ENCODE measurements at regions not wholly inside any gene's neighbourhood (a gene's known extent, or its start where the extent isn't known, plus 50 kb on each side); places are given as distances from the start of the nearest gene placed in this dataset.

DNA sequence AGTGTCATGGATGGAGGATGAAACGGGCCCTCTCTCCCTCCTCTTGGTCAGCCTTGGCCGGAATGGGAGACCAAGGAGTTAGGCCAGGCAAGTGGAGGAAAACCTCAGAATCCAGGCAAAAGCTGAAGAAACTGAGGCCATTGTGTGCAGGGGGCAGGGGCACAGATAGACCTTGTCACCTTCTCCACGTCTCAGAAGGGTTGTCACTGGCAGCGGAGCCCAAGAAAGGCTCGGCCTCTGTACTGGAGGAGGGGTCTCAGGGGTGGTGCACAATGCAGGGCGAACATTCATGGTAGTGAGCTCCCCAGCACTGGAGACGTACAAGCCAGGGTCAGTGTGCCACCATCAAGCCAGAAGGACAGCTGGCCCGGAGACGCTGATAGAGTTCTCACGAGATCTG is 139.5 kb downstream of the CPZ start:
- POLR2A ChIA-PET, result no interaction called here
- Mint-ChIP-seq H3K27ac (no peak overlapping the region), H3K4me3 (no peak overlapping the region), H3K4me1 (no peaks in the 10 kb centered on the region), H3K36me3 (no peaks in the 10 kb centered on the region), H3K27me3 (no peaks in the 10 kb centered on the region), H3K9me3 (peaks cover 0 to 7% (median 4%) of the 10 kb centered on the region in 5 donors)
- no peaks in the 10 kb centered on the region for H3K27me3 ChIP-seq (ENCODE audit: insufficient read depth, low read length, poor library complexity, severe bottlenecking)
- no peak for DNase-seq
- H3K9me3 ChIP-seq (ENCODE audit: low read length), result no peaks in the 10 kb centered on the region
- H3K36me3 ChIP-seq (ENCODE audit: insufficient read depth, low read length), result no peaks in the 10 kb centered on the region
- CTCF ChIA-PET, result no interaction called here
- H3K4me1 ChIP-seq (ENCODE audit: insufficient read depth, low read length), result no peaks in the 10 kb centered on the region
- H3K4me3 ChIP-seq (ENCODE audit: low read length), result no peak overlapping the region
- no peak overlapping the region for H3K27ac ChIP-seq (ENCODE audit: low read depth, low read length)

DNA sequence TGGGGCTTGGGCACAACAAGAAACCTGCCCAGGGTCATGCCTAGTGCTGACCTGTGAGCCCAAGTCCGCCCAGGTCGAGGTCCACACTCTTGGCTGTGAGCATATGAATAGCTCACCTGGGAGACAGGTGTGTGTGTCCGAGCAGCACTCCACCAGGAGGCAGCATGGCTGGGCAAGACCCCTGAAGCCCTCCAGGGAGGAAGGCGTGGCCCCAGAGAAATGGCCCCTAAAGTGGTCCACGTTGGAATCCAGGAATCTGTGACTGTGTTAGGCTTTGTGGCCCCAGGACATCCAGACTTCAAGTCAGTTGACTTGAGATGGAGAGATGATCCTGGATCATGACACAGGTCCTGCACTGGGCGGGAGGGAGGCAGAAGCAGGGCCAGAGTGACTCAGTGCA is 138.8 kb downstream of the CPZ start:
- ChIA-PET POLR2A (no interaction called here), CTCF (no interaction called here)
- no peaks in the 10 kb centered on the region for H3K9me3 ChIP-seq (ENCODE audit: low read length)
- Mint-ChIP-seq H3K27ac (no peak overlapping the region), H3K4me1 (no peaks in the 10 kb centered on the region), H3K27me3 (no peaks in the 10 kb centered on the region), H3K4me3 (no peak overlapping the region), H3K9me3 (peaks cover 0 to 7% (median 4%) of the 10 kb centered on the region in 5 donors), H3K36me3 (no peaks in the 10 kb centered on the region)
- DNase-seq, result no peak
- no peaks in the 10 kb centered on the region for H3K27me3 ChIP-seq (ENCODE audit: insufficient read depth, low read length, poor library complexity, severe bottlenecking)
- H3K4me3 ChIP-seq (ENCODE audit: low read length), result no peak overlapping the region
- no peaks in the 10 kb centered on the region for H3K36me3 ChIP-seq (ENCODE audit: insufficient read depth, low read length)
- no peaks in the 10 kb centered on the region for H3K4me1 ChIP-seq (ENCODE audit: insufficient read depth, low read length)
- no peak overlapping the region for H3K27ac ChIP-seq (ENCODE audit: low read depth, low read length)

GRCh38 chr4:8730681-8731080 is 138.1 kb downstream of the CPZ start:
- H3K4me3 Mint-ChIP-seq, result no peak overlapping the region
- ChIA-PET CTCF (no interaction called here), POLR2A (no interaction called here)
- H3K27ac Mint-ChIP-seq, result no peak overlapping the region
- H3K9me3 Mint-ChIP-seq, result peaks cover 0 to 7% (median 4%) of the 10 kb centered on the region in 5 donors
- DNase-seq, result no peak
- H3K4me3 ChIP-seq (ENCODE audit: low read length), result no peak overlapping the region
- no peaks in the 10 kb centered on the region for H3K4me1 ChIP-seq (ENCODE audit: insufficient read depth, low read length)
- H3K27ac ChIP-seq (ENCODE audit: low read depth, low read length), result no peak overlapping the region
- no peaks in the 10 kb centered on the region for H3K27me3 ChIP-seq (ENCODE audit: insufficient read depth, low read length, poor library complexity, severe bottlenecking)
- H3K27me3 Mint-ChIP-seq, result no peaks in the 10 kb centered on the region
- H3K9me3 ChIP-seq (ENCODE audit: low read length), result no peaks in the 10 kb centered on the region
- H3K36me3 ChIP-seq (ENCODE audit: insufficient read depth, low read length), result no peaks in the 10 kb centered on the region
- no peaks in the 10 kb centered on the region for H3K36me3 Mint-ChIP-seq
- no peaks in the 10 kb centered on the region for H3K4me1 Mint-ChIP-seq

DNA sequence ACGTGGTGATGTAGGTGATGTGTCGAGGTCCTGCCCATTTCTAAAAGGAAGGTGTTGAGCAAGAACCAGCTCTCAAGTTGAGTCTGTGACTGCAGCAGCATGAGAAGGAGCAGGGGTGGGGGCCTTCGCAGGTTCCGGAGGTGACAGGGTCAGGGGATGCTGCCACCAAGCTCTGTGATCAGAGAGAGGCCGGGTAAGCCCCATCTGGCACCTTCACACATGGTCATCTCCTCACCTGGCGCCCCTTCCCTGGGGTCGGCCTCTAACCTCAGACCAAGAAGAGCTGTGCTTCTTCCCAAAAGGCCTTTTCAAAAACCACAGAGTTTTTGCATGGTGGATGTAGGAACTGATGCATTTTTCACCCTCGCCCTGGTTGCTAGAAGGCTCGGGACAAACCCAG is 137.6 kb downstream of the CPZ start:
- no peak overlapping the region for H3K27ac Mint-ChIP-seq
- DNase-seq, result no peak
- no peaks in the 10 kb centered on the region for H3K36me3 Mint-ChIP-seq
- Histone ChIP-seq H3K4me1 (ENCODE audit: insufficient read depth, low read length) (no peaks in the 10 kb centered on the region), H3K27me3 (ENCODE audit: insufficient read depth, low read length, poor library complexity, severe bottlenecking) (no peaks in the 10 kb centered on the region), H3K4me3 (ENCODE audit: low read length) (no peak overlapping the region), H3K36me3 (ENCODE audit: insufficient read depth, low read length) (no peaks in the 10 kb centered on the region), H3K9me3 (ENCODE audit: low read length) (no peaks in the 10 kb centered on the region), H3K27ac (ENCODE audit: low read depth, low read length) (no peak overlapping the region)
- no peak overlapping the region for H3K4me3 Mint-ChIP-seq
- ChIA-PET CTCF (no interaction called here), POLR2A (no interaction called here)
- H3K27me3 Mint-ChIP-seq, result no peaks in the 10 kb centered on the region
- peaks cover 0 to 7% (median 4%) of the 10 kb centered on the region in 5 donors for H3K9me3 Mint-ChIP-seq
- H3K4me1 Mint-ChIP-seq, result no peaks in the 10 kb centered on the region

DNA sequence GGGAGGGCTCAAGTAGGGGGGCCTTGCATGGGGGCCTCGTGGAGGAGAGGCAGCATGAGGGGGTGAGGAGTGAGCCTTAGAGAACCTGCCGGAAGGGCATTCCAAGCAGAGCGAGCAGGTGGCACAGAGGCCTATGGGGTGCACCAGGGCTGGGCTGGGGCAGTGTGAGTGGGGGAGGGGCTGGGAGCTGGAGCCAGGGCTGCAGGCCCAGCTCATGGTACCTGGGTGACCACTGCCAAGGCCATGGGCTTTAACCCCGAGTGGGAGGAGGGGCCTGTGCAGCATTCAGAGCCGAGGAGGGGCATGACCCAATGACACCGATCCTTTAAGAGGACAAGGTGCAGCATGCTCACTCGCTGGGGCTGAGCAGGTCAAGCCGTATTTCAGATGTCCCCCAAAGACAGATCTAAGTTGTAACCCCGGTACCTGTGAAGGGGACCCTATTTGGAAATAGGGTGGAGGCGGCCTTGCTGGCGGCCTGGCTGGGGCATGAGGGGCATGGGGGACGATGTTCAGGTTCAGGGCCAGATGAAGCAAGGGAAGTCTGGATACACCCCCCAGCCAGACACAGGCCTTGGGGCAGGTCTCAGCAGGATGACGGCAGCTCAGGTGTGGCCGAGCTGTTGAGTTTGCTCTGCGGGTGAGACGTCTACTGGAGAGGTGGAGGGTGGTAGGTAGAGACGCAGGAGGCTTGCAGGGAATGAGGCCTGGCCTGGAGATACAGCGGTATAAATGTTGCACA is 137.0 kb downstream of the CPZ start:
- POLR2A ChIA-PET, result no interaction called here
- Mint-ChIP-seq H3K9me3 (peaks cover 0 to 6% (median 4%) of the 10 kb centered on the region in 5 donors), H3K36me3 (no peaks in the 10 kb centered on the region), H3K4me1 (no peaks in the 10 kb centered on the region), H3K27me3 (peaks cover 0 to 3% of the 10 kb centered on the region in 2 donors), H3K4me3 (no peak overlapping the region), H3K27ac (no peak overlapping the region)
- H3K27me3 ChIP-seq (ENCODE audit: insufficient read depth, low read length, poor library complexity, severe bottlenecking), result no peaks in the 10 kb centered on the region
- H3K27ac ChIP-seq (ENCODE audit: low read depth, low read length), result no peak overlapping the region
- CTCF ChIA-PET, result no interaction called here
- H3K4me1 ChIP-seq (ENCODE audit: insufficient read depth, low read length), result no peaks in the 10 kb centered on the region
- H3K4me3 ChIP-seq (ENCODE audit: low read length), result no peak overlapping the region
- H3K36me3 ChIP-seq (ENCODE audit: insufficient read depth, low read length), result no peaks in the 10 kb centered on the region
- DNase-seq, result no peak
- H3K9me3 ChIP-seq (ENCODE audit: low read length), result no peaks in the 10 kb centered on the region

DNA sequence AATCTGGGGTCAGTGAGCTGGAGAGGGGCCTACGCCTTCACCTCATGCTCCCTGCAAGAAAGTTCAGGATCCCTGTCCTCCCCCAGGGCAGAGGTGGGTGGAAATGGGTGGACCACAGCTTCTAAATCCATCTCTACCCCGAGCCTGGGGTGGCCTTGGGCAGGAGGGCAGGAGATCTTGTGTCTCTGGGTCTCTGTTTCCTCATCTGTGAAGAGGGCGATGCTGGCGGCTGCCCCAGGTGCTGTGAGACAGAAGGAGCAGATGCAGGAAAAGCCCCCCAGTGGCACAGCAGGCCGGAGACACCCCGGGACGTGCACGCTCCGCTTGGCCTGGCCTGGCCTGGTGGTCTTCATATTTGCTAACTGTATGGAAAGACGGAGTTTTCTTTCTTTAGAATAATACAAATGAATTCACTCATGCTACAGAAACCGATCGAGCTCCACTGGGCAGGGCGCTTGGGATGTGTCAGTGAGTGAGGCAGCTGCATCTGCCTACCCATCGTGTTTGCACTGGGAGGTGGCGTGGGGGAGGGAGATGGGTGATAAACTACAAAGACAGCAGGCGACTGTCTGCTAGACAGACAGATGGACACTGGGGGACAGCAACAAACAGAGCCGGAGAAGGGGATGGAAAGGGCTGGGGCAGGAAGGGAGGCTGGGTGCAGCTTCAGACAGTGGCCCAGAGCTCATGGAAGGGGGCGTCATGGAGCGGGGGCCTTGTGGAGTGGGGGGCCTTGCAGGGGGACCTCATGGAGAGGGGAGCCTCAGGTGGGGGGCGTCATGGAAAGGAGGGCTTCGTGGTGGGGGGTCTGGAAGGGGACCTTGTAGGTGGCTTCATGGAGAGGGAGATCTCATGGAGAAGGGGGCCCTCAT is 136.2 kb downstream of the CPZ start:
- H3K4me1 Mint-ChIP-seq, result no peaks in the 10 kb centered on the region
- Histone ChIP-seq H3K4me3 (ENCODE audit: low read length) (no peak overlapping the region), H3K27me3 (ENCODE audit: insufficient read depth, low read length, poor library complexity, severe bottlenecking) (no peaks in the 10 kb centered on the region), H3K27ac (ENCODE audit: low read depth, low read length) (no peak overlapping the region), H3K9me3 (ENCODE audit: low read length) (no peaks in the 10 kb centered on the region), H3K36me3 (ENCODE audit: insufficient read depth, low read length) (no peaks in the 10 kb centered on the region), H3K4me1 (ENCODE audit: insufficient read depth, low read length) (no peaks in the 10 kb centered on the region)
- CTCF ChIA-PET, result no interaction called here
- peaks cover 2 to 3% of the 10 kb centered on the region in 2 donors for H3K27me3 Mint-ChIP-seq
- POLR2A ChIA-PET, result no interaction called here
- no peak for DNase-seq
- H3K9me3 Mint-ChIP-seq, result peaks cover 0 to 4% (median 0%) of the 10 kb centered on the region in 5 donors
- H3K36me3 Mint-ChIP-seq, result no peaks in the 10 kb centered on the region
- no peak overlapping the region for H3K27ac Mint-ChIP-seq
- no peak overlapping the region for H3K4me3 Mint-ChIP-seq

DNA sequence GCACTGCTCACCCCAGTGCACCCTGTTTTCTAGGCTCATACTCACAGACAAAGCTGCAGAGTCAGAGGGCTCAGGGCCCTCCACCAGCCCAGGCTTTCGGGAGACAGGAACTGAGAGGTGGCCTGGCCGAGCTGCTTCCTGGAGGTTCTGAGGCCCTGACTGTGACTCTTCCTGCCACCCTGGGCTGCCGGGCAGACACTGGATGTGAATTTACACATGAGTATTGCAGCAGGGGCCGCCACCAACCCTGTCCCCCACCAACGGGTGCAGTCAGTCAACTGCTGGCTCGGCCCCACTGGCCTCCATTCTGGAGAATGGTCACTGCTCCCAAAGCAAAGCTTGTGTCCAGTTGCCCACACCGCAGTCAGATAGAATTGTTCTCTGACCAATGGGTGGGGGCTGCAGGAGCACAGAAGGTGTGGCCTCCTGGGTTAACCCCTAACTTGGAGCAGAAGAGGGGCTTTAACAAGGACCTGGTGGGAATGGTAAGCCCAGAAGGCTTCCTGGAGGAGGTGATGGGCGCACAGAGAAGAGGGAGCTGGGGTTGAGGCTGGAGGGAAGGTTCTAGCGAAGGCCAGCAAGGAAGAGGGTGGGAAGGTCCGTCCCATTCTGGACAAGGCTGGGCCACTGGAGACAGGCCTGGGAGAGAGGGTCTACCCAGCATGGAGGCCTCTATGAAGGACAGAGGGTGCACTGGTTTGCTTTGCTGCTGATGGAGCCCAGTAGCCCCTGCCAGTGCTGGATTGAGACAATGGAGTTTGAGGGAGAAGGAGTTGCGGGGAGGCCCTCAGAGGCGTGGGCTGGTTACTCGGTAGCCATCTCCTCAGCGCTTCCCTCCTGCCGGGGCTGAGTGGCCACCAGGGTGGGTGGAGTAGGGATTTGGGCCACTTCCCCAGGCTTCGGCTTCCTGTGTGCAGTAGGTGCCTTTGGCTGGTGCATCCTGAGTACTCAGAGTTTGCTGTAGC is 135.3 kb downstream of the CPZ start:
- H3K36me3 ChIP-seq (ENCODE audit: insufficient read depth, low read length), result no peaks in the 10 kb centered on the region
- H3K4me3 Mint-ChIP-seq, result no peak overlapping the region
- CTCF ChIA-PET, result no interaction called here
- H3K4me1 Mint-ChIP-seq, result no peaks in the 10 kb centered on the region
- H3K9me3 Mint-ChIP-seq, result peaks cover 0 to 4% (median 0%) of the 10 kb centered on the region in 5 donors
- H3K4me1 ChIP-seq (ENCODE audit: insufficient read depth, low read length), result no peaks in the 10 kb centered on the region
- H3K4me3 ChIP-seq (ENCODE audit: low read length), result no peak overlapping the region
- no peaks in the 10 kb centered on the region for H3K9me3 ChIP-seq (ENCODE audit: low read length)
- POLR2A ChIA-PET, result no interaction called here
- no peaks in the 10 kb centered on the region for H3K27me3 ChIP-seq (ENCODE audit: insufficient read depth, low read length, poor library complexity, severe bottlenecking)
- H3K27me3 Mint-ChIP-seq, result peaks cover 2 to 3% of the 10 kb centered on the region in 2 donors
- no peak overlapping the region for H3K27ac ChIP-seq (ENCODE audit: low read depth, low read length)
- H3K27ac Mint-ChIP-seq, result no peak overlapping the region
- DNase-seq, result no peak
- H3K36me3 Mint-ChIP-seq, result no peaks in the 10 kb centered on the region

DNA sequence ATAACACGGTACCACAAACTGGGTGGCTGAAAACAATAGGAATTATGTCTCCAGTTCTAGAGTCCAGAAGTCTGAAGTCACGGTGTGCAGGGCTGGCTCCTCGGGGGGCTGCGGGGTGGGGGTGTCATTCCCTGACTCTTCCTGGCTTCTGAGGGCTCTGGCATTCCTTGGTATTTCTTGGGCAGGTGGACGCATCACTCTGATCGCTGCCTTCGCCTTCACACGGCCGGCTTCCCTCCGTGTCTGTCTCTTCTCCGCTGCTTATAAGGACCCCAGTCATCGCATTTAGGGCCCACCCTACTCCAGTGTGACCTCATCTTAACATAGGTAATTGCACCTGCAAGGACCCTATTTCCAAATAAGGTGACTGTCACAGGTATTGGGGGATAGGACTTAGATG is 134.6 kb downstream of the CPZ start:
- Histone ChIP-seq H3K36me3 (ENCODE audit: insufficient read depth, low read length) (no peaks in the 10 kb centered on the region), H3K9me3 (ENCODE audit: low read length) (no peaks in the 10 kb centered on the region), H3K4me3 (ENCODE audit: low read length) (no peak overlapping the region), H3K4me1 (ENCODE audit: insufficient read depth, low read length) (no peaks in the 10 kb centered on the region), H3K27me3 (ENCODE audit: insufficient read depth, low read length, poor library complexity, severe bottlenecking) (no peaks in the 10 kb centered on the region), H3K27ac (ENCODE audit: low read depth, low read length) (no peak overlapping the region)
- Mint-ChIP-seq H3K36me3 (no peaks in the 10 kb centered on the region), H3K27me3 (peaks cover 2 to 3% of the 10 kb centered on the region in 2 donors), H3K27ac (no peak overlapping the region), H3K4me3 (no peak overlapping the region), H3K9me3 (peaks cover 0 to 4% (median 0%) of the 10 kb centered on the region in 5 donors), H3K4me1 (no peaks in the 10 kb centered on the region)
- ChIA-PET CTCF (no interaction called here), POLR2A (no interaction called here)
- DNase-seq, result no peak

All from CD8-positive, alpha-beta memory T cell (primary cell).